H9 (cell line): ENCODE measurements at regions not wholly inside any gene's neighbourhood (a gene's known extent, or its start where the extent isn't known, plus 50 kb on each side); places are given as distances from the start of the nearest gene placed in this dataset.
"Not testable (repeated sequence)": the region's sequence is repeated elsewhere in the genome, so short reads cannot be mapped to it uniquely, and the experiment has no call there.

ENCODE experiments used
- DNase-seq: peaks from one replicate; pipeline ENCODE4 v3.0.0-alpha.2; 2017
- H2AFZ ChIP-seq: one replicate; pipeline ENCODE4 v1.6.1; 2013; ENCODE audit warnings: mild to moderate bottlenecking, low read length, control low read depth, moderate library complexity
- H2AK5ac ChIP-seq: 2 replicates; pipeline ENCODE4 v1.6.1; 2013; ENCODE audit warnings: low read length, control low read depth, mixed read lengths; ENCODE audit not compliant: insufficient read length
- H2BK120ac ChIP-seq: one replicate; pipeline ENCODE4 v1.6.1; 2013; ENCODE audit warnings: low read depth, mild to moderate bottlenecking, low read length, control low read depth, inconsistent platforms; ENCODE audit not compliant: poor library complexity, severe bottlenecking
- H2BK12ac ChIP-seq: 2 replicates; pipeline ENCODE4 v1.6.1; 2013; ENCODE audit warnings: low read length, control low read depth, mixed read lengths, low read depth; ENCODE audit not compliant: insufficient read length
- H2BK15ac ChIP-seq: 2 replicates; pipeline ENCODE4 v1.6.1; 2013; ENCODE audit warnings: low read depth, low read length, control low read depth
- H2BK20ac ChIP-seq: one replicate; pipeline ENCODE4 v1.6.1; 2013; ENCODE audit warnings: low read depth, mild to moderate bottlenecking, low read length, control low read depth, inconsistent platforms; ENCODE audit not compliant: poor library complexity, severe bottlenecking
- H2BK5ac ChIP-seq: 2 replicates; pipeline ENCODE4 v1.6.1; 2013; ENCODE audit warnings: low read length, control low read depth, mixed read lengths; ENCODE audit not compliant: insufficient read length
- H3K14ac ChIP-seq: 2 replicates; pipeline ENCODE4 v1.6.1; 2013; ENCODE audit warnings: low read length, control low read depth; ENCODE audit not compliant: insufficient read depth
- H3K18ac ChIP-seq: 2 replicates; pipeline ENCODE4 v1.6.1; 2013; ENCODE audit warnings: low read depth, mild to moderate bottlenecking, mixed read lengths, low read length, control low read depth; ENCODE audit not compliant: insufficient read length
- H3K23ac ChIP-seq: 2 replicates; pipeline ENCODE4 v1.6.1; 2013; ENCODE audit warnings: low read length, control low read depth, mixed read lengths, low read depth; ENCODE audit not compliant: insufficient read length
- H3K23me2 ChIP-seq: 2 replicates; pipeline ENCODE4 v1.6.1; 2013; ENCODE audit warnings: low read depth, mild to moderate bottlenecking, mixed read lengths, low read length, control low read depth; ENCODE audit not compliant: insufficient read length, poor library complexity, severe bottlenecking
- H3K27ac ChIP-seq: 2 replicates; pipeline ENCODE4 v1.5.1; 2013; ENCODE audit warnings: low read length, control low read depth, mixed read lengths, low read depth; ENCODE audit not compliant: insufficient read length
- H3K27me3 ChIP-seq: 2 replicates; pipeline ENCODE4 v1.6.1; 2013; ENCODE audit warnings: low read length, control low read depth, inconsistent platforms; ENCODE audit not compliant: insufficient read depth
- H3K4ac ChIP-seq: 2 replicates; pipeline ENCODE4 v1.6.1; 2013; ENCODE audit warnings: low read depth, mild to moderate bottlenecking, control low read depth, inconsistent platforms, low read length, moderate library complexity
- H3K4me1 ChIP-seq: 2 replicates; pipeline ENCODE4 v1.6.1; 2013; ENCODE audit warnings: low read length, control low read depth, inconsistent platforms; ENCODE audit not compliant: insufficient read depth
- H3K4me2 ChIP-seq: 2 replicates; pipeline ENCODE4 v1.6.1; 2013; ENCODE audit warnings: low read length, control low read depth, mixed read lengths; ENCODE audit not compliant: insufficient read length, insufficient read depth
- H3K56ac ChIP-seq: 2 replicates; pipeline ENCODE4 v1.6.1; 2013; ENCODE audit warnings: low read depth, mild to moderate bottlenecking, mixed read lengths, low read length, control low read depth; ENCODE audit not compliant: insufficient read length
- H3K79me1 ChIP-seq: 2 replicates; pipeline ENCODE4 v1.6.1; 2013; ENCODE audit warnings: low read depth, mild to moderate bottlenecking, moderate library complexity, low read length, control low read depth, inconsistent platforms; ENCODE audit not compliant: insufficient read depth, poor library complexity, severe bottlenecking
- H3K79me2 ChIP-seq: 2 replicates; pipeline ENCODE4 v1.6.1; 2013; ENCODE audit warnings: low read length, control low read depth, inconsistent platforms; ENCODE audit not compliant: insufficient read depth
- H3K9ac ChIP-seq: 2 replicates; pipeline ENCODE4 v1.6.1; 2013; ENCODE audit warnings: low read length, control low read depth, mixed read lengths; ENCODE audit not compliant: insufficient read length; ENCODE audit errors: extremely low read depth
- H3K9me3 ChIP-seq: one replicate; pipeline ENCODE4 v1.6.1; 2013; ENCODE audit warnings: low read depth, low read length, inconsistent platforms; ENCODE audit not compliant: control insufficient read depth
- H3T11ph ChIP-seq: one replicate; pipeline ENCODE4 v1.6.1; 2013; ENCODE audit warnings: mild to moderate bottlenecking, low read length, control low read depth, inconsistent platforms
- H4K20me1 ChIP-seq: one replicate; pipeline ENCODE4 v1.6.1; 2013; ENCODE audit not compliant: control insufficient read depth, insufficient read length, insufficient read depth
- H4K5ac ChIP-seq: 2 replicates; pipeline ENCODE4 v1.6.1; 2013; ENCODE audit warnings: low read depth, mild to moderate bottlenecking, mixed read lengths, low read length, control low read depth; ENCODE audit not compliant: insufficient read length
- H4K8ac ChIP-seq: replicated peaks from 2 replicates; pipeline ENCODE4 v1.6.1; 2013; ENCODE audit warnings: low read length, control low read depth, mixed read lengths, low read depth; ENCODE audit not compliant: insufficient read length
- H4K91ac ChIP-seq: 2 replicates; pipeline ENCODE4 v1.6.1; 2013; ENCODE audit warnings: low read depth, mild to moderate bottlenecking, moderate library complexity, mixed read lengths, low read length, control low read depth; ENCODE audit not compliant: insufficient read length
- H3K27ac Mint-ChIP-seq, 3 experiments: 2 replicates in 2 of 3; 3 replicates in 1 of 3; pipeline ENCODE4 v1.8.0; 2020 to 2021; ENCODE audit warnings: mixed read lengths in 3 of 3, mild to moderate bottlenecking in 1 of 3, moderate library complexity in 1 of 3
- H3K27me3 Mint-ChIP-seq: 2 replicates; pipeline ENCODE4 v1.8.0; 2021; ENCODE audit warnings: low read depth, mild to moderate bottlenecking, moderate library complexity, mixed read lengths
- H3K36me3 Mint-ChIP-seq, 3 experiments: 2 replicates in 2 of 3; 3 replicates in 1 of 3; pipeline ENCODE4 v1.8.0; 2020 to 2021; ENCODE audit warnings: low read depth in 3 of 3, mixed read lengths in 3 of 3; ENCODE audit not compliant: insufficient read depth in 1 of 3
- H3K4me1 Mint-ChIP-seq, 2 experiments: 2 replicates each; pipeline ENCODE4 v1.8.0; 2020; ENCODE audit warnings: mixed read lengths in 2 of 2
- H3K4me3 Mint-ChIP-seq, 2 experiments: 2 replicates in 1 of 2; 3 replicates in 1 of 2; pipeline ENCODE4 v1.8.0; 2020 to 2021; ENCODE audit warnings: mild to moderate bottlenecking in 2 of 2, mixed read lengths in 2 of 2, moderate library complexity in 1 of 2
- H3K9me3 Mint-ChIP-seq, 2 experiments: 2 replicates in 1 of 2; 3 replicates in 1 of 2; pipeline ENCODE4 v1.8.0; 2020; ENCODE audit warnings: mild to moderate bottlenecking in 2 of 2, mixed read lengths in 2 of 2, moderate library complexity in 1 of 2
- WGBS: extraction: QIAGEN DNeasy Blood & Tissue Kit; methylation state at CpG from one replicate; pipeline ENCODE4 v1.1.7; 2013; ENCODE audit warnings: missing lambda C conversion rate, low lambda C conversion rate, mixed read lengths; ENCODE audit not compliant: insufficient read length; ENCODE audit errors: extremely low coverage; 5-methylcytosine and 5-hydroxymethylcytosine counted together

- no CpG with 5 or more reads among the region's 5 CpGs for WGBS
- not testable (repeated sequence) for H2BK5ac ChIP-seq, H3K9me3 ChIP-seq, H3K27me3 Mint-ChIP-seq, H2BK15ac ChIP-seq, H3K27ac ChIP-seq, H3K4me1 ChIP-seq, H3K79me1 ChIP-seq, H3K56ac ChIP-seq, H4K20me1 ChIP-seq, H2BK120ac ChIP-seq, H3K14ac ChIP-seq, H2AFZ ChIP-seq, H4K91ac ChIP-seq, H4K5ac ChIP-seq, H2BK12ac ChIP-seq, H2BK20ac ChIP-seq, H3K79me2 ChIP-seq, H3K9me3 Mint-ChIP-seq, H3T11ph ChIP-seq, H3K9ac ChIP-seq, H3K18ac ChIP-seq, H4K8ac ChIP-seq, H2AK5ac ChIP-seq, H3K4me2 ChIP-seq, H3K23ac ChIP-seq, H3K23me2 ChIP-seq, H3K27me3 ChIP-seq, H3K36me3 Mint-ChIP-seq, H3K4ac ChIP-seq, H3K4me3 Mint-ChIP-seq
- peak; percentile 32 for DNase-seq
- Mint-ChIP-seq H3K27ac (peak overlapping the region in 1 of 3 experiments; percentile 72; a peak in 1 of 7 replicates), H3K4me1 (peaks cover 14% of the 10 kb centered on the region in 2 experiments)
Measured at GRCh38 chr11:67788341-67788695, 113.9 kb upstream of the ALDH3B2 start.

- H2BK15ac ChIP-seq, H3K4me3 Mint-ChIP-seq, H3K9me3 ChIP-seq, H4K5ac ChIP-seq, H3K27me3 Mint-ChIP-seq, H3K9ac ChIP-seq, H3K27me3 ChIP-seq, H3T11ph ChIP-seq, H3K36me3 Mint-ChIP-seq, H3K56ac ChIP-seq, H3K14ac ChIP-seq, H4K91ac ChIP-seq, H3K4me2 ChIP-seq, H2BK120ac ChIP-seq, H2AK5ac ChIP-seq, H3K4ac ChIP-seq, DNase-seq, H3K79me2 ChIP-seq, H2BK5ac ChIP-seq, H3K4me1 ChIP-seq, H3K23me2 ChIP-seq, H3K9me3 Mint-ChIP-seq, H2AFZ ChIP-seq, H4K8ac ChIP-seq, H2BK12ac ChIP-seq, H3K27ac ChIP-seq, H2BK20ac ChIP-seq, H3K23ac ChIP-seq, H4K20me1 ChIP-seq, H3K18ac ChIP-seq, H3K79me1 ChIP-seq: not testable (repeated sequence)
- Mint-ChIP-seq H3K4me1 (peaks cover 14% of the 10 kb centered on the region in 2 experiments), H3K27ac (peak overlapping the region in 1 of 3 experiments; percentile 72; a peak in 1 of 7 replicates)
- no CpG with 5 or more reads among the region's 19 CpGs for WGBS
Measured at GRCh38 chr11:67787681-67788340, 113.4 kb upstream of the ALDH3B2 start.
